ENCODE measurements at regions not wholly inside any gene's neighbourhood (a gene's known extent, or its start where the extent isn't known, plus 50 kb on each side); places are given as distances from the start of the nearest gene placed in this dataset.
"Not testable (repeated sequence)": the region's sequence is repeated elsewhere in the genome, so short reads cannot be mapped to it uniquely, and the experiment has no call there.

DNA sequence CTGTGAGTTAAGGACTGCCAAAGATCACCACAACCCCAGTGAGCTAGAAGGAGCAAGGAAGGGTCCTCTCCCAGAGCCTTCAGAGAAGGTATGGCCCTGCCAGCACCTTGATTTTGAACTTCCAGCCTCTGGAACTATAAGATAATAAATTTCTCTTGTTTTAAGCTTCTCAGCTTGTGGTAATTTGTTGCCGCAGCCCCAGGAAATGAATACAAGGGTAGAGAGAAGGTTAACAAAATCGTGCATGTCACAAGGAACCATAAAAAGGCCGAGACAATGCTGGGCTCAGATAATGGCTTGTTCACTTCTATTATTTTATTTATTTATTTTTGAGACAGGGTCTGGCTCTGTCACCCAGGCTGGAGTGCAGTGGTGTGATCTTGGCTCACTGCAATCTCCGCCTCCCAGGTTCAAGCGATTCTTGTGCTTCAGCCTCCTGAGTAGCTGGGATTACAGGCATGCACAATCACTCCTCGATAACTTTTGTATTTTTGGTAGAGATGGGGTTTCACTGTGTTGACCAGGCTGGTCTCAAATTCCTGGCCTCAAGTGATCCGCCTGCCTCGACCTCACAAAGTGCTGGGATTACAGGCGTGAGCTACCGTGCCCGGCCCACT is 71.5 kb downstream of the WSB1 start:
- POLR2A ChIA-PET (ENCODE audit: partially characterized antibody): not testable (repeated sequence)

DNA sequence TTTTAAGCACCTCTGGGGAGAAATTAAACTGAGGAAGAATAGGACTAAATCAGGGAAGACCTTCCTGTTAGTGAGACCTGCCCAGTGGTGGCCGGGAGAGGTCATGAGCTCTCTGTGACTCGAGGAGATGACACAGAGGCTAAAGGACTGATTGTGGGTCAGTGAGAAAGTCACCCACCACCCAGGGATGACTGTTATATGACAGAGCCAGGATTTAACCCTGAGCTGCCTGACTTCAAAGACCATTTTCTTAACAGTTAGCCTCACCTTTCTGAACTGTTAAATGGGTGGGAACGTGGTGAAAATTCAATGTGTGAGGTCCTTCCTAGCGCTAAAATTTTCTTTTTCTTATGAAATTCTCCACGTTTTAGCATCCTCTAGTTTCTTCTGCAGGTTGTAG is 72.5 kb downstream of the WSB1 start:
- intact Hi-C loops (cut with micrococcal nuclease): no loop called here
- Mint-ChIP-seq H3K27me3 (no peaks in the 10 kb centered on the region), H3K4me1 (peaks cover 0 to 4% (median under 1%) of the 10 kb centered on the region in 4 donors), H3K27ac (peak overlapping the region in 1 of 7 donors; percentile 29), H3K36me3 (no peaks in the 10 kb centered on the region), H3K9me3 (peaks cover 0 to 9% (median 2%) of the 10 kb centered on the region in 8 donors), H3K4me3 (no peak overlapping the region)
- no peak for DNase-seq
- Histone ChIP-seq H3K4me1 (ENCODE audit: insufficient read depth, low read length) (no peaks in the 10 kb centered on the region), H3K27ac (ENCODE audit: low read depth, low read length) (no peak overlapping the region), H3K9me3 (ENCODE audit: control insufficient read depth in 1 of 2, low read length in 2 of 2) (no peaks in the 10 kb centered on the region), H3K27me3 (ENCODE audit: insufficient read depth, low read length) (no peaks in the 10 kb centered on the region), H3K4me3 (ENCODE audit: low read length in 2 of 2) (no peak overlapping the region), H3K36me3 (ENCODE audit: insufficient read depth, low read length) (no peaks in the 10 kb centered on the region)
- POLR2A ChIA-PET (ENCODE audit: partially characterized antibody): no interaction called here
- CTCF ChIA-PET (ENCODE audit: partially characterized antibody): interaction anchor here (1.5 to 1.7 kb wide), 2 partner anchors 12 to 233 kb away, joined by 4 to 5 read pairs; no protein-coding TSS in a partner anchor

More for the DNA sequence above, 71.5 kb downstream of the WSB1 start:
- CTCF ChIA-PET (ENCODE audit: partially characterized antibody): interaction anchor here (1.5 kb wide), 1 partner anchor 11 kb away, joined by 5 read pairs; no protein-coding TSS in a partner anchor
- H3K4me3 ChIP-seq (ENCODE audit: low read length in 2 of 2); intact Hi-C loops (cut with micrococcal nuclease); H3K36me3 Mint-ChIP-seq; H3K27ac Mint-ChIP-seq; H3K27me3 ChIP-seq (ENCODE audit: insufficient read depth, low read length); H3K27ac ChIP-seq (ENCODE audit: low read depth, low read length); DNase-seq; H3K9me3 Mint-ChIP-seq; H3K27me3 Mint-ChIP-seq; H3K9me3 ChIP-seq (ENCODE audit: control insufficient read depth in 1 of 2, low read length in 2 of 2); H3K36me3 ChIP-seq (ENCODE audit: insufficient read depth, low read length); H3K4me1 ChIP-seq (ENCODE audit: insufficient read depth, low read length); H3K4me3 Mint-ChIP-seq: not testable (repeated sequence)
- H3K4me1 Mint-ChIP-seq: peaks cover 4 to 12% (median 6%) of the 10 kb centered on the region in 4 donors

DNA sequence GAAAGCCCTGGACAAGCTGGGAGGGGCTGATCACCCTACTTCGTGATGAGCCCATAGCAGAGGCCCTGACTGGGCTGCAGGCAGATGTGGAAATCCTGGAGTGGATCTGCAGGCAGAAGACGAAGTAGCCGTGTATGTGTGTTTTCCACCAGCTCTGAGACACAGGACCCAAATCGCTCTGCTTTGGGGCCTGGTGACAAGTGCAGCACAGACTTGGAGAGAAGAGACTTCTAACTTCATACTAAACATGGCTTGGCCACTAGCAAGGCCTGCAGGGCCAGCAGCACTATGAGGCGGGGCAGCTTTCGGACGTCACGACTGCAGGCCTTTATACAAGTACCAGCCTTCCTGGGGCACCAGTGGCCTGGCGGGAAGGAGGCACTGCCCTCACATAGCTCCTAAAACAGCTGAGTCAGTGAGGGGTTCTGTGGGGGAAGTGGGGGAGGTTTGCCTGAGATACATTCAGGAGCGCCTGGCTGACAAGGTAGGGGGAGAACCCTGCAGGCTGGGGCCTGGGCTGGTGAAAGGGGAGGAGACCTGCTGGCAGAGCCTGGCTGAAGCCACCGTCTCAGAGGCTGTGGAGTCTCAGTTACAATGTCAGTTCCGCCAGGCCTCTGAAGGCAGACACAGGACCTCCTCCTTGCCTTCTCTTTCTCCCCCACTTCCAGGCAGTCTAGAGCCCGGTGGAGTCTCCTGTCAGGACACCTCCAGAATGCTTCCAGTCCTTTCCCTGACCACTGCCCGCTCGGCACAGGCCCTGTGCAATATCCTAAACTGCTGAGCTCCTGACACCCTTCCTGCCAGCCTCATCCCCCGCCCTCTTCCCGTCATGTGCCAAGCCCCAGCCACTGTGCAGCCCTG is 73.4 kb downstream of the WSB1 start:
- DNase-seq: no peak
- Mint-ChIP-seq H3K4me3 (no peak overlapping the region), H3K36me3 (peaks cover 0 to 2% of the 10 kb centered on the region in 2 donors), H3K9me3 (peaks cover 0 to 16% (median 7%) of the 10 kb centered on the region in 8 donors), H3K27ac (no peak overlapping the region), H3K4me1 (no peaks in the 10 kb centered on the region), H3K27me3 (peaks cover 0 to 1% of the 10 kb centered on the region in 2 donors)
- POLR2A ChIA-PET (ENCODE audit: partially characterized antibody): no interaction called here
- H3K4me1 ChIP-seq (ENCODE audit: insufficient read depth, low read length): no peaks in the 10 kb centered on the region
- H3K9me3 ChIP-seq (ENCODE audit: control insufficient read depth in 1 of 2, low read length in 2 of 2): no peaks in the 10 kb centered on the region
- CTCF ChIA-PET (ENCODE audit: partially characterized antibody): interaction anchor here (1.5 to 1.7 kb wide), 2 partner anchors 13 to 232 kb away, joined by 4 to 5 read pairs; no protein-coding TSS in a partner anchor
- no peaks in the 10 kb centered on the region for H3K36me3 ChIP-seq (ENCODE audit: insufficient read depth, low read length)
- H3K4me3 ChIP-seq (ENCODE audit: low read length in 2 of 2): no peak overlapping the region
- intact Hi-C loops (cut with micrococcal nuclease): no loop called here
- no peaks in the 10 kb centered on the region for H3K27me3 ChIP-seq (ENCODE audit: insufficient read depth, low read length)
- H3K27ac ChIP-seq (ENCODE audit: low read depth, low read length): no peak overlapping the region

DNA sequence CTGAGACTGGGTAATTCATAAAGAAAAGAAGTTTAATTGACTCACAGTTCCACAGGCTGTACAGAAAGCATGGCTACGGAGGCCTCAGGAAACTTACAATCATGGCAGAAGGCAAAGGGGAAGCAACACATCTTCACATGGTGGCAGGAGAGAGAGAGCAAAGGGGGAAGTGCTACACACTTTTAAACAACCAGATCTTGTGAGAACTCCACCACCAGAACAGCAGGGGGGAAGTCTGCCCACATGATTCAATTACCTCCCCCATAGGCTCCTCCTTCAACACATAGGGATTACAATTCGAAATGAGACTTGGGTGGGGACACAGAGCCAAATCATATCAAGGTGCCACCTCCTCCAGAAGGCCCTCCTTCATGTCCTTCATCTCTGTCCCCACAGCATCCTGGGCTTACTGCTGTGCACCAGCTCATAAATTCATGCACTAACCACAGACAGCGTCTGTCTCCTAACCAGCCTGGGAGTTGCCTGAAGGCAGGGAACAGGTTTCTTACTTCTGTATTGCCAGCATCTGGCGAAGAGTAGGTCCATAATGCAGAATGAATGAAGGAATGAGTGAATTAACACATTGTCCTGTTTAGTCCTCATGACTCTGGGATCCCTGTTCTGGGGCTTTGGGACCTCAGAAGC is 74.4 kb downstream of the WSB1 start:
- Mint-ChIP-seq H3K27me3 (peaks cover 0 to 3% of the 10 kb centered on the region in 2 donors), H3K9me3 (peaks cover 3 to 24% (median 12%) of the 10 kb centered on the region in 8 donors)

DNA sequence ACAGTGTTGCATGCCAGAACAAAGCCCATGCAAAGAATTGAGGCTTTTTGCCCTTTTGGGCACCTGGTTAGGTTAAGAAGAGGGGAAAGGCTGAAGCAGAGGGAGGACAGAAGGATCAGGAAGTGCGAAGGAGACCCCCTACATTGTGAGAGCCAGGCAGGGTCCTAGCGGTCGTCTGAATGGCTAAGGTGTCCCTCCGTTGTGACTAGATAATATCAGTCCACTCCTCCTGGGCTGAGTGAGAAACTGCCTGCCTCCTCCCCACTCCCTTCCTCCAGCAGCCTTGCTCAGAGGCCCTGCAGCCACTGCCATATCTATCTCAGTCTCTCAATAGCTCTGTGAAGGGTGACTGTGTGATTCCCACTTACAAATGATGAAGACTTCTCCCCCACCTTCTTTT is 75.1 kb downstream of the WSB1 start:
- ChIA-PET POLR2A (ENCODE audit: partially characterized antibody) (no interaction called here), CTCF (ENCODE audit: partially characterized antibody) (no interaction called here)
- Mint-ChIP-seq H3K27ac (no peak overlapping the region), H3K4me3 (no peak overlapping the region), H3K27me3 (peaks cover 0 to 5% of the 10 kb centered on the region in 2 donors), H3K4me1 (no peaks in the 10 kb centered on the region), H3K36me3 (peaks cover 2 to 7% of the 10 kb centered on the region in 2 donors), H3K9me3 (peaks cover 5 to 31% (median 17%) of the 10 kb centered on the region in 8 donors)
- Histone ChIP-seq H3K9me3 (ENCODE audit: control insufficient read depth in 1 of 2, low read length in 2 of 2) (no peaks in the 10 kb centered on the region), H3K36me3 (ENCODE audit: insufficient read depth, low read length) (no peaks in the 10 kb centered on the region), H3K4me3 (ENCODE audit: low read length in 2 of 2) (no peak overlapping the region), H3K4me1 (ENCODE audit: insufficient read depth, low read length) (no peaks in the 10 kb centered on the region), H3K27me3 (ENCODE audit: insufficient read depth, low read length) (no peaks in the 10 kb centered on the region), H3K27ac (ENCODE audit: low read depth, low read length) (no peak overlapping the region)
- intact Hi-C loops (cut with micrococcal nuclease): no loop called here
- no peak for DNase-seq

More for the DNA sequence above, 74.4 kb downstream of the WSB1 start:
- Histone ChIP-seq H3K27ac (ENCODE audit: low read depth, low read length) (no peak overlapping the region), H3K36me3 (ENCODE audit: insufficient read depth, low read length) (no peaks in the 10 kb centered on the region), H3K4me3 (ENCODE audit: low read length in 2 of 2) (no peak overlapping the region), H3K9me3 (ENCODE audit: control insufficient read depth in 1 of 2, low read length in 2 of 2) (no peaks in the 10 kb centered on the region), H3K4me1 (ENCODE audit: insufficient read depth, low read length) (no peaks in the 10 kb centered on the region), H3K27me3 (ENCODE audit: insufficient read depth, low read length) (no peaks in the 10 kb centered on the region)
- intact Hi-C loops (cut with micrococcal nuclease): no loop called here
- CTCF ChIA-PET (ENCODE audit: partially characterized antibody): no interaction called here
- Mint-ChIP-seq H3K27ac (peak overlapping the region in 1 of 7 donors; percentile 7), H3K4me3 (no peak overlapping the region), H3K4me1 (no peaks in the 10 kb centered on the region), H3K36me3 (peaks cover 2 to 3% of the 10 kb centered on the region in 2 donors)
- POLR2A ChIA-PET (ENCODE audit: partially characterized antibody): no interaction called here
- no peak for DNase-seq

DNA sequence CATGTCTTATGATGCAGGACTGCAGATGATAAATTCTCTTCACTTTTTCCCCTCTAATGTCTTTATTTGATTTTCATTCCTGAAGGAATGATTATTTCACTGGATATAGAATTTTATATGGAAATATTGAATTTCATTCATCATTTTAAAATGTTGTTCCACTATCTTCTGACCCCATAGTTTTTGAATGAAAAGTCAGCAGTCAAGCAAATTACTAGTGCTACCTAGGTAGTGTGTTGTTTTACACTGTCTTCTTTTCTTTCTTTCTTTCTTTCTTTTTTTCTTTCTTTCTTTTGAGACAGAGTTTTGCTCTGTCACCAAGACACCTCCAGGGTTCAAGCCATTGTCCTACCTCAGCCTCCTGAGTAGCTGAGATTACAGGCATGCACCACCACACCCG is 76.9 kb downstream of the WSB1 start:
- Histone ChIP-seq H3K4me1 (ENCODE audit: insufficient read depth, low read length) (no peaks in the 10 kb centered on the region), H3K36me3 (ENCODE audit: insufficient read depth, low read length) (no peaks in the 10 kb centered on the region), H3K4me3 (ENCODE audit: low read length in 2 of 2) (no peak overlapping the region), H3K9me3 (ENCODE audit: control insufficient read depth in 1 of 2, low read length in 2 of 2) (no peaks in the 10 kb centered on the region), H3K27me3 (ENCODE audit: insufficient read depth, low read length) (no peaks in the 10 kb centered on the region), H3K27ac (ENCODE audit: low read depth, low read length) (no peak overlapping the region)
- no peaks in the 10 kb centered on the region for H3K4me1 Mint-ChIP-seq
- H3K9me3 Mint-ChIP-seq: peaks cover 6 to 43% (median 18%) of the 10 kb centered on the region in 8 donors
- CTCF ChIA-PET (ENCODE audit: partially characterized antibody): no interaction called here
- POLR2A ChIA-PET (ENCODE audit: partially characterized antibody): no interaction called here
- peaks cover 5 to 7% of the 10 kb centered on the region in 2 donors for H3K27me3 Mint-ChIP-seq
- H3K4me3 Mint-ChIP-seq: no peak overlapping the region
- intact Hi-C loops (cut with micrococcal nuclease): no loop called here
- no peak for DNase-seq
- H3K27ac Mint-ChIP-seq: no peak overlapping the region
- peaks cover 3 to 7% of the 10 kb centered on the region in 2 donors for H3K36me3 Mint-ChIP-seq

DNA sequence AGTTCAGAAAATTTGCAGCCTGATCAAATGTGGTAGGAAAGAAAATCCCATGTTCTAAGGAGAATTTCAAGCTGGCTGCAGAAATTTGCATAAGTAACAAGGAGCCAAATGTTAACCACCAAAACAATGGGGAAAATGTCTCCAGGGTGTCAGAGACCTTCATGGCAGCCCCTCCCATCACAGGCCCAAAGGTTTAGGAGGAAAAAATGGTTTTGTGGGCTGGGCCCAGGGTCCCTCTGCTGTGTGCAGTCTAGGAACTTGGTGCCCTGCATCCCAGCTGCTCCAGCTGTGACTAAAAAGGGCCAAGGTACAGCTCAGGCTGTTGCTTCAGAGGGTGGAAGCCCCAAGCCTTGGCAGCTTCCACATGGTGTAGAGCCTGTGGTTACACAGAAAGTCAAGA is 79.8 kb downstream of the WSB1 start:
- H3K9me3 ChIP-seq (ENCODE audit: control insufficient read depth in 1 of 2, low read length in 2 of 2); H3K4me3 ChIP-seq (ENCODE audit: low read length in 2 of 2); H3K27me3 ChIP-seq (ENCODE audit: insufficient read depth, low read length); H3K27ac ChIP-seq (ENCODE audit: low read depth, low read length); H3K4me1 ChIP-seq (ENCODE audit: insufficient read depth, low read length); H3K36me3 Mint-ChIP-seq; H3K27ac Mint-ChIP-seq; H3K36me3 ChIP-seq (ENCODE audit: insufficient read depth, low read length); DNase-seq; H3K4me3 Mint-ChIP-seq; intact Hi-C loops (cut with micrococcal nuclease); H3K27me3 Mint-ChIP-seq; H3K4me1 Mint-ChIP-seq: not testable (repeated sequence)
- POLR2A ChIA-PET (ENCODE audit: partially characterized antibody): interaction anchor here (0.6 kb wide), 1 partner anchor 152 kb away, joined by 3 read pairs; no protein-coding TSS in a partner anchor
- CTCF ChIA-PET (ENCODE audit: partially characterized antibody): interaction anchor here (1.8 kb wide), 1 partner anchor 8 kb away, joined by 4 read pairs; no protein-coding TSS in a partner anchor
- peaks cover 6 to 43% (median 18%) of the 10 kb centered on the region in 8 donors for H3K9me3 Mint-ChIP-seq
